Tibial nerve (tissue), 4 donors: ENCODE measurements at regions not wholly inside any gene's neighbourhood (a gene's known extent, or its start where the extent isn't known, plus 50 kb on each side); places are given as distances from the start of the nearest gene placed in this dataset.

Experiments used
- DNase-seq, 2 donors: peaks; one replicate each; pipeline ENCODE4 v3.0.0-alpha.2; 2019; ENCODE audit warnings: low spot score in 2 of 2
- H3K27ac ChIP-seq, 4 donors: fragments of 200-600 bp; sonication (generic) in 3 of 4; one replicate each; pipeline ENCODE4 v1.5.1; 2017 to 2019; ENCODE audit warnings: mild to moderate bottlenecking in 1 of 4
- H3K27me3 ChIP-seq, 2 donors: fragments of 200-600 bp; sonication (generic) in 1 of 2; one replicate each; pipeline versions ENCODE4 v1.5.1 to v1.6.0; 2017 to 2019
- H3K36me3 ChIP-seq, 3 donors: fragments of 200-600 bp; sonication (generic); one replicate each; pipeline ENCODE4 v1.5.1; 2018 to 2019
- H3K4me1 ChIP-seq, 4 donors: fragments of 200-600 bp; sonication (generic) in 3 of 4; one replicate each; pipeline ENCODE4 v1.5.1; 2017 to 2019
- H3K4me3 ChIP-seq, 4 donors: fragments of 200-600 bp; sonication (generic) in 3 of 4; one replicate each; pipeline ENCODE4 v1.5.1; 2017 to 2019; ENCODE audit warnings: mild to moderate bottlenecking in 1 of 4, moderate library complexity in 1 of 4
- H3K9me3 ChIP-seq, 4 donors: fragments of 200-600 bp; sonication (generic) in 3 of 4; one replicate each; pipeline ENCODE4 v1.5.1; 2017 to 2019
- EP300 ChIP-seq, 2 donors: sonication (generic); formaldehyde crosslinking; IDR thresholded peaks; one replicate each; pipeline ENCODE4 v1.6.1; 2017; ENCODE audit warnings: antibody characterized with exemption in 2 of 2, mild to moderate bottlenecking in 1 of 2
- POLR2A ChIP-seq, 2 donors: fragments of 450-650 bp; IDR thresholded peaks; one replicate each; pipeline ENCODE4 v1.6.1; 2017; ENCODE audit warnings: antibody characterized with exemption in 2 of 2, mild to moderate bottlenecking in 2 of 2, moderate library complexity in 2 of 2
- WGBS, 2 donors: methylation state at CpG; one replicate each; pipeline ENCODE4 v1.1.5; 2018; 5-methylcytosine and 5-hydroxymethylcytosine counted together
- TF ChIP-seq, protein P1 (sequence below), 5 experiments: fragments of 200-600 bp in 3 of 5; fragments of 450-650 bp in 2 of 5; sonication (generic) in 3 of 5; IDR thresholded peaks; one replicate each; pipeline ENCODE4 v1.5.1; 2016 to 2019; ENCODE audit warnings: antibody characterized with exemption in 5 of 5, mild to moderate bottlenecking in 3 of 5, moderate library complexity in 2 of 5

DNA sequence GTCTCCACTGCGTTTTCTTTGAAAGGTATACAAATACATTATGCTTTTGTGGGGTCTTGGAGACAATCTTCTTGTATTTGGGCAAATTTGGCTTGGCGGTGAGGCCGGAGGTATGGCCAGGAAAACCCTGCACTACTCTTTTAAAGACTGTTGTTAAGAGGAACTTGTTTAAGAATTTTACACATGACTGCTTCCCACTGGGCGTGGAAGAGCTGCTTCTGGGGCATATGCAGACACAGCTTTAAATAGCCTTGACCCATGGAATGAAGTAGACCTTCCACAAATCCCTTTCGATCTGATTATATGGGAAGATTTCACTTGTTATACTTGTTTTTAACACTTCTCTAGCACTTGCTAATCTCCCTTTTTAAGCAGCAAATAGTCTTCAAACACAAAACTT, 453.6 kb downstream of the MN1 start:
- DNase-seq, result no peak
- WGBS, 2 donors, result 78 to 86% methylated on average over 5 of the region's 5 CpGs
- Histone ChIP-seq H3K4me1 (no peaks in the 10 kb centered on the region), H3K27ac (no peak overlapping the region), H3K4me3 (no peak overlapping the region), H3K36me3 (no peaks in the 10 kb centered on the region), H3K9me3 (peaks cover 0 to 27% (median 6%) of the 10 kb centered on the region in 4 donors), H3K27me3 (peaks cover 0 to 6% of the 10 kb centered on the region in 2 donors)
- TF ChIP-seq EP300 (IDR thresholded peaks at IDR 0.05) (no peak), POLR2A (IDR thresholded peaks at IDR 0.05) (no peak)
- TF ChIP-seq, protein P1, sequence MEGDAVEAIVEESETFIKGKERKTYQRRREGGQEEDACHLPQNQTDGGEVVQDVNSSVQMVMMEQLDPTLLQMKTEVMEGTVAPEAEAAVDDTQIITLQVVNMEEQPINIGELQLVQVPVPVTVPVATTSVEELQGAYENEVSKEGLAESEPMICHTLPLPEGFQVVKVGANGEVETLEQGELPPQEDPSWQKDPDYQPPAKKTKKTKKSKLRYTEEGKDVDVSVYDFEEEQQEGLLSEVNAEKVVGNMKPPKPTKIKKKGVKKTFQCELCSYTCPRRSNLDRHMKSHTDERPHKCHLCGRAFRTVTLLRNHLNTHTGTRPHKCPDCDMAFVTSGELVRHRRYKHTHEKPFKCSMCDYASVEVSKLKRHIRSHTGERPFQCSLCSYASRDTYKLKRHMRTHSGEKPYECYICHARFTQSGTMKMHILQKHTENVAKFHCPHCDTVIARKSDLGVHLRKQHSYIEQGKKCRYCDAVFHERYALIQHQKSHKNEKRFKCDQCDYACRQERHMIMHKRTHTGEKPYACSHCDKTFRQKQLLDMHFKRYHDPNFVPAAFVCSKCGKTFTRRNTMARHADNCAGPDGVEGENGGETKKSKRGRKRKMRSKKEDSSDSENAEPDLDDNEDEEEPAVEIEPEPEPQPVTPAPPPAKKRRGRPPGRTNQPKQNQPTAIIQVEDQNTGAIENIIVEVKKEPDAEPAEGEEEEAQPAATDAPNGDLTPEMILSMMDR (IDR thresholded peaks at IDR 0.05), result no peak

DNA sequence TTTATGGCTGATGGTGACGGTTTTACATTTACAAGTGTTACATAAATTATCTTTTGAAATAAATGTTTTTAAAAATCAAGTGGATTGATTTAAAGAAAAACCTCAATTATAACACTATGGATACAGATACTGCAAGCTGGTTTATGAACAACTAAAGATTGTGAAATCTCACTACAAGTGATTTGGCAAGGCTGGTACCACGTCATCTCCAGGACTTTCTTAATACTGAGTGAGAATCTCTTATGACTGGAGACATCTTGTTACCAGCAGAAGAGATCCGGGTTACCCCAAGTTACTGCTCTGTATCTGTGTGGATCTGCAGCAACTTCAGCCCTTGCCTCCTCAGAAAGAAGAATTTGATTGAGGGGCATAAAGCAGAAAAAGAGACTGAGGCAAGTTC, 452.9 kb downstream of the MN1 start:
- H3K4me3 ChIP-seq, result no peak overlapping the region
- H3K36me3 ChIP-seq, result no peaks in the 10 kb centered on the region
- 68 to 89% methylated on average over 3 of the region's 3 CpGs for WGBS, 2 donors
- H3K9me3 ChIP-seq, result peaks cover 0 to 24% (median 6%) of the 10 kb centered on the region in 4 donors
- TF ChIP-seq, protein P1 (IDR thresholded peaks at IDR 0.05), result no peak
- TF ChIP-seq POLR2A (IDR thresholded peaks at IDR 0.05), result no peak
- no peaks in the 10 kb centered on the region for H3K4me1 ChIP-seq
- no peak overlapping the region for H3K27ac ChIP-seq
- H3K27me3 ChIP-seq, result peaks cover 0 to 6% of the 10 kb centered on the region in 2 donors
- no peak for DNase-seq

DNA sequence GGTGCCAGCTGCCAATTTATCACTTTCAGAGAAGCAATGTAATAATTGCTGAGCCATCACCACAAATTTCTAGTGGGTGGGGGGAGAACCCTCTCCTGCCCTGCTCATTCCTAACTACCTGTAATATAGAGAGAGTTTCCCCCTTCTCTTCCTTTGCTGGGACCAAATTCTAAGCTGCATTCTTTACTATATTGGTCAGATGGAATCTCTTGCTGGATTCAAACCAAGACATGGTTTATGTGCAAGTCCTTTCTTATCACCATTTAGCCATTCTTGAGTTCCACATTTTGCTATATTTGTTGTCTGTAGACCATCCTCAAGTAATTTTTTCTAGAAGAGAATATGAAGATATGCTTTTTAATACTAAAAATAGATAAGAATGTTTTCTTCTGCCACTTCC, 452.1 kb downstream of the MN1 start:
- TF ChIP-seq, protein P1 (IDR thresholded peaks at IDR 0.05), result no peak
- TF ChIP-seq POLR2A (IDR thresholded peaks at IDR 0.05) (no peak), EP300 (IDR thresholded peaks at IDR 0.05) (no peak)
- Histone ChIP-seq H3K27me3 (peaks cover 0 to 6% of the 10 kb centered on the region in 2 donors), H3K36me3 (no peaks in the 10 kb centered on the region), H3K27ac (no peak overlapping the region), H3K9me3 (peaks cover 0 to 17% (median 6%) of the 10 kb centered on the region in 4 donors), H3K4me3 (no peak overlapping the region), H3K4me1 (no peaks in the 10 kb centered on the region)
- no peak for DNase-seq

DNA sequence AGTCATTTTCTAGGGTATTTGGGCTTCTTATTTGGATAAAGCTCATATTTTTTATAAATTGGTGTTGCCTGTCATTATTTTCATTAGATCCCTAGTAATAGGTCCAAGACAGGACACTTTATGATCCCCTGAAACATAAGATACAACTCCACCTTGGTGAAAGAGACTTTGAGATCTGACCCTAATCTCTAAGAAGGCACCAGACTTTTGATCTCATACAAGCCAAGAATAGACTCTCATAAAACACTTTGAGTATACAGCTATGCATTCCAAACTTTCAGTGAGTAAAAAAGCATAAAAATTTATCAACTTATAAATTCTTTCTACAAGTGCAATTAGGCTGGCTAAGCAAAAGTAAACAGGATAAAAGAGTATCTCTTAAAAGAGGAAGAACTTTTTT, 451.2 kb downstream of the MN1 start:
- TF ChIP-seq, protein P1 (IDR thresholded peaks at IDR 0.05), result no peak
- TF ChIP-seq POLR2A (IDR thresholded peaks at IDR 0.05) (no peak), EP300 (IDR thresholded peaks at IDR 0.05) (no peak)
- DNase-seq, result no peak
- peaks cover 0 to 19% (median 6%) of the 10 kb centered on the region in 4 donors for H3K9me3 ChIP-seq
- no peak overlapping the region for H3K4me3 ChIP-seq
- no peak overlapping the region for H3K27ac ChIP-seq
- H3K36me3 ChIP-seq, result no peaks in the 10 kb centered on the region
- no peaks in the 10 kb centered on the region for H3K4me1 ChIP-seq
- peaks cover 0 to 6% of the 10 kb centered on the region in 2 donors for H3K27me3 ChIP-seq

DNA sequence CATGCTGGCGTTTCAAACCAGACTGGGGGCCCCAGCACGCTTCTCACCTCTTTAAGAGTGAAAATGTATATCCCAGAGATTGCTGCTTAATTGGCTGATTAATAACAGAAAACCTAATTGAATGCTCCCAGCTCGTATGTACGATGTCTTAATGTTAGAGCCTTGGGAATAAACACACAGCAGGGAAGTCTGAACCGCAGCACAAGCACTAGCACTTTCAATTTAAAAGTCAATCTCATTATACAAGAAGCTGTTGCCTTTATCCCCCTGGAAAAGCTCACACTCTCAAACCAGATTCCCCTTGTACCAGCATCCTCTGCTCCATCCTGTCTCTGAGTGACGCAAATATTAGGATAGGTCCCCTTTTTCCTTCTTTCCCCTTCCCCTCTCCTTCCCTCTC, 449.1 kb downstream of the MN1 start:
- Histone ChIP-seq H3K4me3 (no peak overlapping the region), H3K36me3 (no peaks in the 10 kb centered on the region), H3K9me3 (peaks cover 0 to 38% (median 6%) of the 10 kb centered on the region in 4 donors), H3K27me3 (peaks cover 0 to 6% of the 10 kb centered on the region in 2 donors), H3K4me1 (no peaks in the 10 kb centered on the region), H3K27ac (no peak overlapping the region)
- 43 to 58% methylated on average over 6 of the region's 6 CpGs for WGBS, 2 donors
- DNase-seq, result no peak
- TF ChIP-seq EP300 (IDR thresholded peaks at IDR 0.05) (no peak), POLR2A (IDR thresholded peaks at IDR 0.05) (no peak)
- TF ChIP-seq, protein P1 (IDR thresholded peaks at IDR 0.05), result no peak
